HCT116 (cell line): ENCODE measurements at regions not wholly inside any gene's neighbourhood (a gene's known extent, or its start where the extent isn't known, plus 50 kb on each side); places are given as distances from the start of the nearest gene placed in this dataset.

Experiments
- ATAC-seq: fragments of 200-7000 bp; cut with Tn5 transposase; 2 replicates; pipeline ENCODE4 v1.9.1; 2020; ENCODE audit warnings: mild to moderate bottlenecking, moderate library complexity
- BruUV-seq: library from RNA; stranded (reverse); fragments of 400-500 nt; replicated peaks from 2 replicates; lab custom pipeline; 2021; lab: Mats Ljungman, UMichigan
- CTCF ChIA-PET: fragments of 300-600 bp; sonication (Branson Sonifier 250); formaldehyde crosslinking; loops from one replicate; lab custom pipeline; 2021; ENCODE audit warnings: antibody characterized with exemption; lab: Charles Lee
- POLR2A ChIA-PET: fragments of 300-600, 350-600 bp; sonication (Branson Sonifier 250); formaldehyde crosslinking; loops from one replicate; lab custom pipeline; 2021; ENCODE audit warnings: antibody characterized with exemption; lab: Charles Lee
- RAD21 ChIA-PET, 2 experiments: fragments of 300-600 bp; sonication (Branson Sonifier 250); formaldehyde crosslinking; loops; one replicate each; lab custom pipeline; 2023; ENCODE audit warnings: low total read pairs in 2 of 2; ENCODE audit not compliant: uncharacterized antibody in 2 of 2, unreplicated experiment in 2 of 2, low non-redundant PET in 1 of 2; lab: Charles Lee
- DNase-seq: peaks from one replicate; pipeline ENCODE4 v3.0.0-alpha.2; 2010; ENCODE audit warnings: low read depth, low spot score
- H2AFZ ChIP-seq: fragments of 200-600 bp; shearing (Covaris generic), sonication (generic); 2 replicates; pipeline ENCODE4 v1.6.1; 2017; ENCODE audit warnings: low read depth, mixed run types, mixed read lengths, antibody characterized with exemption, low read length; ENCODE audit not compliant: poor library complexity, severe bottlenecking
- H3K27ac ChIP-seq: 2 replicates; pipeline ENCODE4 v1.5.1; 2012; ENCODE audit warnings: low read depth, low read length
- H3K27me3 ChIP-seq: fragments of 200-600 bp; sonication (generic); 2 replicates; pipeline ENCODE4 v1.6.1; 2016; ENCODE audit warnings: mixed run types, low read length, mixed read lengths; ENCODE audit not compliant: insufficient read depth
- H3K36me3 ChIP-seq, 2 experiments: fragments of 200-500 bp in 1 of 2; fragments of 200-600 bp in 1 of 2; sonication (Bioruptor generic) in 1 of 2; sonication (generic) in 1 of 2; 2 replicates each; pipeline versions ENCODE4 v1.5.1 to v1.6.1; 2014 to 2016; ENCODE audit warnings: low read length in 2 of 2, inconsistent platforms in 1 of 2, mixed read lengths in 1 of 2, mixed run types in 1 of 2; ENCODE audit not compliant: insufficient read depth in 2 of 2, control insufficient read depth in 1 of 2
- H3K4me1 ChIP-seq, 2 experiments: fragments of 200-600 bp in 1 of 2; sonication (generic) in 1 of 2; 2 replicates each; pipeline versions ENCODE4 v1.5.1 to v1.6.1; 2012 to 2017; ENCODE audit warnings: low read length in 2 of 2, inconsistent platforms in 1 of 2, mild to moderate bottlenecking in 1 of 2, mixed read lengths in 1 of 2, mixed run types in 1 of 2, moderate library complexity in 1 of 2; ENCODE audit not compliant: insufficient read depth in 2 of 2, control insufficient read depth in 1 of 2
- H3K4me2 ChIP-seq: fragments of 200-600 bp; sonication (generic); 2 replicates; pipeline ENCODE4 v1.6.1; 2017; ENCODE audit warnings: mixed run types, low read length, mixed read lengths
- H3K4me3 ChIP-seq, 2 experiments: fragments of 200-600 bp in 1 of 2; sonication (generic) in 1 of 2; replicated peaks in 1 of 2; 2 replicates each; pipeline ENCODE4 v1.5.1; 2011 to 2016; ENCODE audit warnings: low read length in 2 of 2, control low read depth in 1 of 2, low read depth in 1 of 2, mild to moderate bottlenecking in 1 of 2, mixed read lengths in 1 of 2, mixed run types in 1 of 2
- H3K79me2 ChIP-seq: fragments of 200-600 bp; sonication (generic); 2 replicates; pipeline ENCODE4 v1.6.1; 2017; ENCODE audit warnings: mild to moderate bottlenecking, mixed run types, low read length, moderate library complexity, mixed read lengths; ENCODE audit not compliant: insufficient read depth
- H3K9ac ChIP-seq: fragments of 200-600 bp; sonication (generic); 2 replicates; pipeline ENCODE4 v1.6.1; 2016; ENCODE audit warnings: low read length, mixed read lengths
- H3K9me2 ChIP-seq: fragments of 200-600 bp; sonication (generic), shearing (Covaris generic); 2 replicates; pipeline ENCODE4 v1.6.1; 2017; ENCODE audit warnings: mixed run types, mild to moderate bottlenecking, moderate library complexity; ENCODE audit not compliant: insufficient read depth
- H3K9me3 ChIP-seq, 2 experiments: fragments of 200-500 bp in 1 of 2; fragments of 200-600 bp in 1 of 2; sonication (Bioruptor generic) in 1 of 2; sonication (generic) in 1 of 2; 2 replicates each; pipeline ENCODE4 v1.6.1; 2014 to 2017; ENCODE audit warnings: low read length in 2 of 2, mixed read lengths in 2 of 2, inconsistent platforms in 1 of 2, low read depth in 1 of 2, mild to moderate bottlenecking in 1 of 2, mixed run types in 1 of 2, moderate library complexity in 1 of 2; ENCODE audit not compliant: control insufficient read depth in 1 of 2, insufficient read depth in 1 of 2
- H4K20me1 ChIP-seq: fragments of 200-600 bp; sonication (generic), shearing (Covaris generic); 2 replicates; pipeline ENCODE4 v1.6.1; 2017; ENCODE audit warnings: mixed run types, mild to moderate bottlenecking, moderate library complexity; ENCODE audit not compliant: insufficient read depth
- CBX3 ChIP-seq: IDR thresholded peaks from 2 replicates; pipeline ENCODE4 v1.6.1; 2012; ENCODE audit warnings: low read depth
- CEBPB ChIP-seq: IDR thresholded peaks from 2 replicates; pipeline ENCODE4 v1.6.1; 2012; ENCODE audit warnings: low read depth
- EZH2 ChIP-seq: fragments of 200-600 bp; sonication (generic); IDR thresholded peaks from 2 replicates; pipeline ENCODE4 v1.6.1; 2017; ENCODE audit warnings: antibody characterized with exemption, mixed run types
- EZH2phosphoT487 ChIP-seq: fragments of 200-600 bp; IDR thresholded peaks from 2 replicates; pipeline ENCODE4 v1.6.1; 2018; ENCODE audit warnings: antibody characterized with exemption, borderline replicate concordance
- FOSL1 ChIP-seq: IDR thresholded peaks from 2 replicates; pipeline ENCODE4 v1.6.1; 2012; ENCODE audit warnings: low read depth
- MAX ChIP-seq: IDR thresholded peaks from 2 replicates; pipeline ENCODE4 v1.6.1; 2012
- POLR2AphosphoS5 ChIP-seq: IDR thresholded peaks from 2 replicates; pipeline ENCODE4 v1.6.1; 2011; ENCODE audit warnings: mild to moderate bottlenecking, low read depth, low read length, moderate library complexity
- SIN3A ChIP-seq: IDR thresholded peaks from 2 replicates; pipeline ENCODE4 v1.6.1; 2012; ENCODE audit warnings: low read depth
- SP1 ChIP-seq: IDR thresholded peaks from 2 replicates; pipeline ENCODE4 v1.6.1; 2012; ENCODE audit warnings: low read depth
- SRF ChIP-seq: IDR thresholded peaks from 2 replicates; pipeline ENCODE4 v1.6.1; 2012; ENCODE audit warnings: low read depth
- TCF7L2 ChIP-seq: IDR thresholded peaks from 2 replicates; pipeline ENCODE4 v1.7.0; 2011; ENCODE audit warnings: borderline replicate concordance, inconsistent platforms; ENCODE audit not compliant: insufficient read depth, insufficient read length; ENCODE audit errors: extremely low read depth
- YY1 ChIP-seq: IDR thresholded peaks from 2 replicates; pipeline ENCODE4 v1.6.1; 2011; ENCODE audit warnings: low read length, low read depth, moderate library complexity, mild to moderate bottlenecking; ENCODE audit not compliant: insufficient replicate concordance; ENCODE audit errors: extremely low read depth
- ZFX ChIP-seq: fragments of 450-650 bp; IDR thresholded peaks from 2 replicates; pipeline ENCODE4 v1.6.1; 2017
- intact Hi-C: fragments of 100-400 bp; cut with micrococcal nuclease; formaldehyde crosslinking; loops from 2 replicates; pipeline ENCODE4 v1.10.0; 2022
- TF ChIP-seq, protein P1 (sequence below): IDR thresholded peaks from 2 replicates; pipeline ENCODE4 v1.6.1; 2012; ENCODE audit warnings: low read depth
- TF ChIP-seq, protein P2 (sequence below), 3 experiments: fragments of 200-600 bp in 1 of 3; sonication (generic) in 1 of 3; IDR thresholded peaks in 2 of 3; conservative IDR thresholded peaks in 1 of 3; 2 replicates each; pipeline ENCODE4 v1.5.1; 2012 to 2017; ENCODE audit warnings: low read depth in 2 of 3, low read length in 2 of 3, antibody characterized with exemption in 1 of 3, borderline replicate concordance in 1 of 3, control low read depth in 1 of 3, mild to moderate bottlenecking in 1 of 3, mixed read lengths in 1 of 3, mixed run types in 1 of 3, moderate library complexity in 1 of 3; ENCODE audit not compliant: insufficient read depth in 1 of 3

- TF ChIP-seq, protein P1, sequence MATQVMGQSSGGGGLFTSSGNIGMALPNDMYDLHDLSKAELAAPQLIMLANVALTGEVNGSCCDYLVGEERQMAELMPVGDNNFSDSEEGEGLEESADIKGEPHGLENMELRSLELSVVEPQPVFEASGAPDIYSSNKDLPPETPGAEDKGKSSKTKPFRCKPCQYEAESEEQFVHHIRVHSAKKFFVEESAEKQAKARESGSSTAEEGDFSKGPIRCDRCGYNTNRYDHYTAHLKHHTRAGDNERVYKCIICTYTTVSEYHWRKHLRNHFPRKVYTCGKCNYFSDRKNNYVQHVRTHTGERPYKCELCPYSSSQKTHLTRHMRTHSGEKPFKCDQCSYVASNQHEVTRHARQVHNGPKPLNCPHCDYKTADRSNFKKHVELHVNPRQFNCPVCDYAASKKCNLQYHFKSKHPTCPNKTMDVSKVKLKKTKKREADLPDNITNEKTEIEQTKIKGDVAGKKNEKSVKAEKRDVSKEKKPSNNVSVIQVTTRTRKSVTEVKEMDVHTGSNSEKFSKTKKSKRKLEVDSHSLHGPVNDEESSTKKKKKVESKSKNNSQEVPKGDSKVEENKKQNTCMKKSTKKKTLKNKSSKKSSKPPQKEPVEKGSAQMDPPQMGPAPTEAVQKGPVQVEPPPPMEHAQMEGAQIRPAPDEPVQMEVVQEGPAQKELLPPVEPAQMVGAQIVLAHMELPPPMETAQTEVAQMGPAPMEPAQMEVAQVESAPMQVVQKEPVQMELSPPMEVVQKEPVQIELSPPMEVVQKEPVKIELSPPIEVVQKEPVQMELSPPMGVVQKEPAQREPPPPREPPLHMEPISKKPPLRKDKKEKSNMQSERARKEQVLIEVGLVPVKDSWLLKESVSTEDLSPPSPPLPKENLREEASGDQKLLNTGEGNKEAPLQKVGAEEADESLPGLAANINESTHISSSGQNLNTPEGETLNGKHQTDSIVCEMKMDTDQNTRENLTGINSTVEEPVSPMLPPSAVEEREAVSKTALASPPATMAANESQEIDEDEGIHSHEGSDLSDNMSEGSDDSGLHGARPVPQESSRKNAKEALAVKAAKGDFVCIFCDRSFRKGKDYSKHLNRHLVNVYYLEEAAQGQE: no peak
- no peak for TF ChIP-seq CBX3
Observed at GRCh38 chr22:26853071-26853470, 195.7 kb downstream of the MIAT start (continued).

GRCh38 chr22:26853495-26853894 is 196.1 kb downstream of the MIAT start:
- no peak overlapping the region for H3K4me2 ChIP-seq
- H4K20me1 ChIP-seq: no peaks in the 10 kb centered on the region
- ChIA-PET CTCF (no interaction called here), POLR2A (no interaction called here), RAD21 (no interaction called here)
- no peaks in the 10 kb centered on the region for H3K4me1 ChIP-seq
- no peak overlapping the region for H3K9ac ChIP-seq
- BruUV-seq: no TSS peak
- no peak overlapping the region for H3K4me3 ChIP-seq
- H3K36me3 ChIP-seq: no peaks in the 10 kb centered on the region
- DNase-seq (no peak), ATAC-seq (no peak)
- H3K27me3 ChIP-seq: peaks cover 73% of the 10 kb centered on the region
- H2AFZ ChIP-seq: no peak overlapping the region
- no peaks in the 10 kb centered on the region for H3K79me2 ChIP-seq
- H3K27ac ChIP-seq: no peak overlapping the region
- no peaks in the 10 kb centered on the region for H3K9me2 ChIP-seq
- H3K9me3 ChIP-seq: no peaks in the 10 kb centered on the region
- intact Hi-C loops: no loop called here
- TF ChIP-seq CEBPB (no peak), FOSL1 (no peak), SP1 (no peak), POLR2AphosphoS5 (no peak), YY1 (no peak), EZH2phosphoT487 (no peak), MAX (no peak), EZH2 (no peak), SRF (no peak), TCF7L2 (no peak), SIN3A (no peak), ZFX (no peak)
- TF ChIP-seq, protein P2, sequence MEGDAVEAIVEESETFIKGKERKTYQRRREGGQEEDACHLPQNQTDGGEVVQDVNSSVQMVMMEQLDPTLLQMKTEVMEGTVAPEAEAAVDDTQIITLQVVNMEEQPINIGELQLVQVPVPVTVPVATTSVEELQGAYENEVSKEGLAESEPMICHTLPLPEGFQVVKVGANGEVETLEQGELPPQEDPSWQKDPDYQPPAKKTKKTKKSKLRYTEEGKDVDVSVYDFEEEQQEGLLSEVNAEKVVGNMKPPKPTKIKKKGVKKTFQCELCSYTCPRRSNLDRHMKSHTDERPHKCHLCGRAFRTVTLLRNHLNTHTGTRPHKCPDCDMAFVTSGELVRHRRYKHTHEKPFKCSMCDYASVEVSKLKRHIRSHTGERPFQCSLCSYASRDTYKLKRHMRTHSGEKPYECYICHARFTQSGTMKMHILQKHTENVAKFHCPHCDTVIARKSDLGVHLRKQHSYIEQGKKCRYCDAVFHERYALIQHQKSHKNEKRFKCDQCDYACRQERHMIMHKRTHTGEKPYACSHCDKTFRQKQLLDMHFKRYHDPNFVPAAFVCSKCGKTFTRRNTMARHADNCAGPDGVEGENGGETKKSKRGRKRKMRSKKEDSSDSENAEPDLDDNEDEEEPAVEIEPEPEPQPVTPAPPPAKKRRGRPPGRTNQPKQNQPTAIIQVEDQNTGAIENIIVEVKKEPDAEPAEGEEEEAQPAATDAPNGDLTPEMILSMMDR (IDR thresholded peaks at IDR 0.05 in 2 of 3, conservative IDR thresholded peaks at IDR 0.05 in 1 of 3; ENCODE audit: borderline replicate concordance in 1 of 3, insufficient read depth in 1 of 3, low read depth in 2 of 3, low read length in 2 of 3): no peak
- TF ChIP-seq, protein P1: no peak
